Fibroblast of lung (primary cell): ENCODE measurements at regions not wholly inside any gene's neighbourhood (a gene's known extent, or its start where the extent isn't known, plus 50 kb on each side); places are given as distances from the start of the nearest gene placed in this dataset.

ENCODE experiments used
- DNase-seq, 2 donors: peaks; one replicate each; pipeline versions ENCODE4 v3.0.0 to v3.0.0-alpha.2; 2010; ENCODE audit warnings: low read depth in 2 of 2
- H2AFZ ChIP-seq: 2 replicates; pipeline ENCODE4 v1.5.1; 2012; ENCODE audit warnings: low read length, control low read depth, inconsistent platforms
- H3K27ac ChIP-seq: 2 replicates; pipeline ENCODE4 v1.5.1; 2011; ENCODE audit warnings: low read length, control low read depth; ENCODE audit not compliant: insufficient read depth
- H3K27me3 ChIP-seq: 2 replicates; pipeline ENCODE4 v1.5.1; 2011; ENCODE audit warnings: mild to moderate bottlenecking, low read length; ENCODE audit not compliant: control insufficient read depth, insufficient read depth
- H3K36me3 ChIP-seq: 2 replicates; pipeline ENCODE4 v1.5.1; 2011; ENCODE audit warnings: low read length; ENCODE audit not compliant: control insufficient read depth, insufficient read depth
- H3K4me1 ChIP-seq: 2 replicates; pipeline ENCODE4 v1.5.1; 2011; ENCODE audit warnings: low read length; ENCODE audit not compliant: control insufficient read depth, insufficient read depth; ENCODE audit errors: extremely low read depth
- H3K4me2 ChIP-seq: 2 replicates; pipeline ENCODE4 v1.5.1; 2011; ENCODE audit warnings: low read length, control low read depth; ENCODE audit not compliant: insufficient read depth; ENCODE audit errors: extremely low read depth
- H3K4me3 ChIP-seq, 4 experiments: fragments of 200-600 bp in 1 of 4; sonication (generic) in 1 of 4; replicated peaks in 1 of 4; 2 replicates each; pipeline ENCODE4 v1.5.1; 2011 to 2016; ENCODE audit warnings: low read length in 4 of 4, low read depth in 3 of 4, mild to moderate bottlenecking in 3 of 4, control low read depth in 2 of 4, inconsistent platforms in 1 of 4, mixed read lengths in 1 of 4; ENCODE audit not compliant: insufficient read depth in 1 of 4; ENCODE audit errors: control extremely low read depth in 1 of 4
- H3K79me2 ChIP-seq: 2 replicates; pipeline ENCODE4 v1.5.1; 2012; ENCODE audit warnings: mild to moderate bottlenecking, low read length, inconsistent platforms; ENCODE audit not compliant: control insufficient read depth, insufficient read depth
- H3K9ac ChIP-seq: 2 replicates; pipeline ENCODE4 v1.5.1; 2011; ENCODE audit warnings: mild to moderate bottlenecking, low read length, control low read depth; ENCODE audit not compliant: insufficient read depth
- H3K9me3 ChIP-seq: 2 replicates; pipeline ENCODE4 v1.5.1; 2012; ENCODE audit warnings: low read depth, low read length; ENCODE audit not compliant: control insufficient read depth, insufficient read depth
- H4K20me1 ChIP-seq: 2 replicates; pipeline ENCODE4 v1.5.1; 2011; ENCODE audit warnings: low read length; ENCODE audit not compliant: control insufficient read depth, insufficient read depth; ENCODE audit errors: extremely low read depth
- CTCF ChIP-seq, 2 donors: IDR thresholded peaks in 1 of 2; conservative IDR thresholded peaks in 1 of 2; 1 replicate in 1 of 2; 2 replicates in 1 of 2; pipeline ENCODE4 v1.5.1; 2011 to 2012; ENCODE audit warnings: low read length in 2 of 2, control low read depth in 1 of 2, inconsistent platforms in 1 of 2, low read depth in 1 of 2, mild to moderate bottlenecking in 1 of 2
- EZH2 ChIP-seq: IDR thresholded peaks from 2 replicates; pipeline ENCODE4 v1.5.1; 2012; ENCODE audit warnings: low read length, control low read depth, mild to moderate bottlenecking; ENCODE audit errors: missing control alignments

DNA sequence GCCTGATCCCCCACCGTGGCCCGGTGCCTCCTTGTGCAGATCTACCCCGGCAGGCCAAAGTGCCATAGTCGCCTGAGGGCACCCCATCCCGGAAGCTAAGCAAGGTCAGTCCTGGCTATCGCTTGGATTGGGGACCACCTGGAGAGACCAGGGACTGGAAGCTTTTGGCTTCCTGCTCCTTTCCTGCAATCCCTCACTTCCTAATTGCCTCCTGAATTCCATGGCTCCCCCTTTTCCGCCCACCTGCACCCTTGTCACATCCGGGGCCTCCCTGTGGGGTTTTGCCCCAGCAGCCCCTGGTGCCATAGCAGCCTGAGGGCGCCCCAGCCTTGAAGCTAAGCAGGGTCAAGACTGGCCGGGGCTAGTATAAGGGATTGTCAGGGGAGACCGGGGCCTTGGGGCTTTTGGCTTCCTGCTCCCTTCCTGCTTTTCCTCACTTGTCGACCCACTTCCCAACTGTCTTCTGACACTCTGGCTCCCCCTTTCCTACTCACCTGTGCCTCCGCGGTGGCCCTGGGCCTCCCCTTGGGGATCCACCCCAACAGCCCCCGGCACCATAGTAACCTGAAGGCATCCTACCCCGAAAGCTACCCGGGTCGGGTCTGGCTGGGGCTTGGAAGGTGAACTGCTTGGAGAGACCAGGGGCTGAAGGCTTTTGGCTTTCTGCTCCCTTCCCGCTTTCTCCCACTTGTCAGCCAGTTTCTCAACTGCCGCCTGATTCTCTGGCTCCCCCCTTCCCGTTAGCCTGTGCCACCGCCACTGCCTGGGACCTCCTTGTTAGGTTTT is 2293.6 kb downstream of the TP53TG3F start:
- Histone ChIP-seq H3K9me3 (no peaks in the 10 kb centered on the region), H2AFZ (no peak overlapping the region), H3K27me3 (no peaks in the 10 kb centered on the region), H3K4me1 (no peaks in the 10 kb centered on the region), H3K4me3 (no peak overlapping the region), H3K79me2 (no peaks in the 10 kb centered on the region), H3K4me2 (no peak overlapping the region), H4K20me1 (no peaks in the 10 kb centered on the region), H3K27ac (no peak overlapping the region), H3K9ac (no peak overlapping the region), H3K36me3 (no peaks in the 10 kb centered on the region)
- TF ChIP-seq CTCF (conservative IDR thresholded peaks at IDR 0.05 in 1 of 2, IDR thresholded peaks at IDR 0.05 in 1 of 2; ENCODE audit: low read depth in 1 of 2, low read length in 2 of 2) (no peak), EZH2 (no peak)
- no peak for DNase-seq

GRCh38 chr16:35753559-35754390 is 2294.4 kb downstream of the TP53TG3F start:
- no peaks in the 10 kb centered on the region for H3K27me3 ChIP-seq
- no peak for DNase-seq
- no peaks in the 10 kb centered on the region for H3K9me3 ChIP-seq
- no peak overlapping the region for H3K4me2 ChIP-seq
- no peaks in the 10 kb centered on the region for H4K20me1 ChIP-seq
- no peaks in the 10 kb centered on the region for H3K79me2 ChIP-seq
- no peak overlapping the region for H3K27ac ChIP-seq
- H3K36me3 ChIP-seq = no peaks in the 10 kb centered on the region
- H3K4me3 ChIP-seq = no peak overlapping the region
- H3K9ac ChIP-seq = no peak overlapping the region
- no peaks in the 10 kb centered on the region for H3K4me1 ChIP-seq
- H2AFZ ChIP-seq = no peak overlapping the region
- TF ChIP-seq EZH2 (no peak), CTCF (conservative IDR thresholded peaks at IDR 0.05 in 1 of 2, IDR thresholded peaks at IDR 0.05 in 1 of 2; ENCODE audit: low read depth in 1 of 2, low read length in 2 of 2) (no peak)
